SK-N-SH (cell line): ENCODE measurements at regions not wholly inside any gene's neighbourhood (a gene's known extent, or its start where the extent isn't known, plus 50 kb on each side); places are given as distances from the start of the nearest gene placed in this dataset.

Experiments
- CHD2 ChIP-seq: fragments of 150-350 bp; IDR thresholded peaks from 2 replicates; pipeline ENCODE4 v1.6.1; 2018; ENCODE audit warnings: low read length; ENCODE audit not compliant: partially characterized antibody
- EP300 ChIP-seq, 2 experiments: IDR thresholded peaks; 2 replicates each; pipeline versions ENCODE4 v1.4.0 to v1.6.1; 2012; ENCODE audit warnings: borderline replicate concordance in 1 of 2, low read depth in 1 of 2, low read length in 1 of 2
- EZH2phosphoT487 ChIP-seq: fragments of 200-600 bp; sonication (generic); IDR thresholded peaks from 2 replicates; pipeline ENCODE4 v1.6.1; 2017; ENCODE audit warnings: low read depth, mixed run types, mild to moderate bottlenecking, antibody characterized with exemption, moderate library complexity, borderline replicate concordance
- GABPA ChIP-seq: IDR thresholded peaks from 2 replicates; pipeline ENCODE4 v1.4.0; 2012; ENCODE audit warnings: low read depth, mild to moderate bottlenecking
- JUND ChIP-seq: IDR thresholded peaks from 2 replicates; pipeline ENCODE4 v1.4.0; 2012
- NFIC ChIP-seq: IDR thresholded peaks from 2 replicates; pipeline ENCODE4 v1.4.0; 2012; ENCODE audit warnings: borderline replicate concordance
- RCOR1 ChIP-seq: fragments of 150-350 bp; IDR thresholded peaks from 2 replicates; pipeline ENCODE4 v1.6.1; 2017; ENCODE audit warnings: antibody characterized with exemption, low read length
- TAF1 ChIP-seq: IDR thresholded peaks from 2 replicates; pipeline ENCODE4 v1.6.1; 2012; ENCODE audit warnings: low read depth, mild to moderate bottlenecking, low read length, moderate library complexity, borderline replicate concordance
- TCF12 ChIP-seq: IDR thresholded peaks from 2 replicates; pipeline ENCODE4 v1.4.0; 2012
- TF ChIP-seq, protein P1 (sequence below): fragments of 200-600 bp; sonication (generic); IDR thresholded peaks from 2 replicates; pipeline ENCODE4 v1.6.1; 2017; ENCODE audit warnings: antibody characterized with exemption, mild to moderate bottlenecking, moderate library complexity
- TF ChIP-seq, protein P2 (sequence below): fragments of 150-350 bp; IDR thresholded peaks from 2 replicates; pipeline ENCODE4 v1.6.1; 2017; ENCODE audit warnings: antibody characterized with exemption, low read length, low read depth, borderline replicate concordance
- TF ChIP-seq, protein P3 (sequence below): IDR thresholded peaks from 2 replicates; pipeline ENCODE4 v1.4.0; 2012; ENCODE audit warnings: low read depth
- TF ChIP-seq, protein P4 (sequence below): IDR thresholded peaks from 2 replicates; pipeline ENCODE4 v1.6.1; 2012; ENCODE audit warnings: mild to moderate bottlenecking, low read depth, low read length, moderate library complexity

DNA sequence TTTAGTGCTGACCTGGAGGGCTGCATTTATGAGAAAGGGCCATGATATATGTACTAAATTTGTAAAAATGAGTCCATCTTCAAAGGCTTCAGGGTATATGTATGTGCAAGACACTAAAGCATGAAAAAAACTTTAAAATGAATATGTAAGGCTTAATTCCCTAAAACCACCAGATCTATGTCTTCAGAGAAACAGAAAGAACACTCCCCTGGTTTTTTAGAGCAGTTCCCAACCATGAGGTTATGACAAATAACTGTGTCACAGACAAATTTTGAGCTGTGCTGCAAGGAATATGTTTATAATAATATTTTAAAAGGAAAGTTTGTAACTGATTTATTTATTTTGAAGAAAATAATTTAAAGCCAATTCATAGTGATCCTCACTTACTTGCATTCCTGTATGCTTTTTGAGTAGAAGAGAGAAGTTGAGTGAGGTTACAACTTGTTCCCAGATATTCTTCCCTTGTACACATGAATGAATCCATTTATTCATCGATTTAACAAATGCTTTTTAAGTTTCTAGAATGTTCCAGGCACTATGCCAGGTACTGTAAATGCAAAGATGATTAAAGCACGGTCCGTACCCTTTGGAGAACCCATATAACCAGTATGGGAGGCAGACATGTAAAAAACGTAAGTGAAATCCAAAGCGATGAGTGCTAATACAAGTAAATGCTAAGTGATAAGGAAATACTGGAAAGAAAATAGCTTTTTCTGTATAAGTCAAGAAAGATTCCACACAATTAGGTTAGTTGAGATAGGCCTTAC is 295.2 kb upstream of the DIAPH2 start:
- TF ChIP-seq TCF12 (no peak), CHD2 (no peak), GABPA (no peak), EZH2phosphoT487 (no peak), RCOR1 (no peak), TAF1 (no peak), NFIC (no peak), JUND (no peak), EP300 (IDR thresholded peaks at IDR 0.05; ENCODE audit: borderline replicate concordance in 1 of 2, low read depth in 1 of 2, low read length in 1 of 2) (no peak)
- TF ChIP-seq, protein P1, sequence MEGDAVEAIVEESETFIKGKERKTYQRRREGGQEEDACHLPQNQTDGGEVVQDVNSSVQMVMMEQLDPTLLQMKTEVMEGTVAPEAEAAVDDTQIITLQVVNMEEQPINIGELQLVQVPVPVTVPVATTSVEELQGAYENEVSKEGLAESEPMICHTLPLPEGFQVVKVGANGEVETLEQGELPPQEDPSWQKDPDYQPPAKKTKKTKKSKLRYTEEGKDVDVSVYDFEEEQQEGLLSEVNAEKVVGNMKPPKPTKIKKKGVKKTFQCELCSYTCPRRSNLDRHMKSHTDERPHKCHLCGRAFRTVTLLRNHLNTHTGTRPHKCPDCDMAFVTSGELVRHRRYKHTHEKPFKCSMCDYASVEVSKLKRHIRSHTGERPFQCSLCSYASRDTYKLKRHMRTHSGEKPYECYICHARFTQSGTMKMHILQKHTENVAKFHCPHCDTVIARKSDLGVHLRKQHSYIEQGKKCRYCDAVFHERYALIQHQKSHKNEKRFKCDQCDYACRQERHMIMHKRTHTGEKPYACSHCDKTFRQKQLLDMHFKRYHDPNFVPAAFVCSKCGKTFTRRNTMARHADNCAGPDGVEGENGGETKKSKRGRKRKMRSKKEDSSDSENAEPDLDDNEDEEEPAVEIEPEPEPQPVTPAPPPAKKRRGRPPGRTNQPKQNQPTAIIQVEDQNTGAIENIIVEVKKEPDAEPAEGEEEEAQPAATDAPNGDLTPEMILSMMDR, result no peak
- TF ChIP-seq, protein P2, sequence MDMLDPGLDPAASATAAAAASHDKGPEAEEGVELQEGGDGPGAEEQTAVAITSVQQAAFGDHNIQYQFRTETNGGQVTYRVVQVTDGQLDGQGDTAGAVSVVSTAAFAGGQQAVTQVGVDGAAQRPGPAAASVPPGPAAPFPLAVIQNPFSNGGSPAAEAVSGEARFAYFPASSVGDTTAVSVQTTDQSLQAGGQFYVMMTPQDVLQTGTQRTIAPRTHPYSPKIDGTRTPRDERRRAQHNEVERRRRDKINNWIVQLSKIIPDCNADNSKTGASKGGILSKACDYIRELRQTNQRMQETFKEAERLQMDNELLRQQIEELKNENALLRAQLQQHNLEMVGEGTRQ, result no peak
- TF ChIP-seq, protein P3, sequence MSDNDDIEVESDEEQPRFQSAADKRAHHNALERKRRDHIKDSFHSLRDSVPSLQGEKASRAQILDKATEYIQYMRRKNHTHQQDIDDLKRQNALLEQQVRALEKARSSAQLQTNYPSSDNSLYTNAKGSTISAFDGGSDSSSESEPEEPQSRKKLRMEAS, result no peak
- TF ChIP-seq, protein P4, sequence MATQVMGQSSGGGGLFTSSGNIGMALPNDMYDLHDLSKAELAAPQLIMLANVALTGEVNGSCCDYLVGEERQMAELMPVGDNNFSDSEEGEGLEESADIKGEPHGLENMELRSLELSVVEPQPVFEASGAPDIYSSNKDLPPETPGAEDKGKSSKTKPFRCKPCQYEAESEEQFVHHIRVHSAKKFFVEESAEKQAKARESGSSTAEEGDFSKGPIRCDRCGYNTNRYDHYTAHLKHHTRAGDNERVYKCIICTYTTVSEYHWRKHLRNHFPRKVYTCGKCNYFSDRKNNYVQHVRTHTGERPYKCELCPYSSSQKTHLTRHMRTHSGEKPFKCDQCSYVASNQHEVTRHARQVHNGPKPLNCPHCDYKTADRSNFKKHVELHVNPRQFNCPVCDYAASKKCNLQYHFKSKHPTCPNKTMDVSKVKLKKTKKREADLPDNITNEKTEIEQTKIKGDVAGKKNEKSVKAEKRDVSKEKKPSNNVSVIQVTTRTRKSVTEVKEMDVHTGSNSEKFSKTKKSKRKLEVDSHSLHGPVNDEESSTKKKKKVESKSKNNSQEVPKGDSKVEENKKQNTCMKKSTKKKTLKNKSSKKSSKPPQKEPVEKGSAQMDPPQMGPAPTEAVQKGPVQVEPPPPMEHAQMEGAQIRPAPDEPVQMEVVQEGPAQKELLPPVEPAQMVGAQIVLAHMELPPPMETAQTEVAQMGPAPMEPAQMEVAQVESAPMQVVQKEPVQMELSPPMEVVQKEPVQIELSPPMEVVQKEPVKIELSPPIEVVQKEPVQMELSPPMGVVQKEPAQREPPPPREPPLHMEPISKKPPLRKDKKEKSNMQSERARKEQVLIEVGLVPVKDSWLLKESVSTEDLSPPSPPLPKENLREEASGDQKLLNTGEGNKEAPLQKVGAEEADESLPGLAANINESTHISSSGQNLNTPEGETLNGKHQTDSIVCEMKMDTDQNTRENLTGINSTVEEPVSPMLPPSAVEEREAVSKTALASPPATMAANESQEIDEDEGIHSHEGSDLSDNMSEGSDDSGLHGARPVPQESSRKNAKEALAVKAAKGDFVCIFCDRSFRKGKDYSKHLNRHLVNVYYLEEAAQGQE, result no peak
